ENCODE measurements at regions not wholly inside any gene's neighbourhood (a gene's known extent, or its start where the extent isn't known, plus 50 kb on each side); places are given as distances from the start of the nearest gene placed in this dataset.
"Not testable (repeated sequence)": the region's sequence is repeated elsewhere in the genome, so short reads cannot be mapped to it uniquely, and the experiment has no call there.

- no peak for DNase-seq (ENCODE audit: low read depth)
- no peak overlapping the region for H3K4me3 ChIP-seq (ENCODE audit: low read depth, low read length)
Measured at GRCh38 chr3:165669967-165670366, 167.3 kb downstream of the BCHE start.

GRCh38 chr3:165669504-165669903 lies 167.7 kb downstream of the BCHE start:
- no peak for TF ChIP-seq CTCF (IDR thresholded peaks at IDR 0.05; ENCODE audit: low read depth, low read length, missing control alignments)
- no peak for DNase-seq (ENCODE audit: low read depth)
- no peak overlapping the region for H3K4me3 ChIP-seq (ENCODE audit: low read depth, low read length)

More at GRCh38 chr3:165669967-165670366, 167.3 kb downstream of the BCHE start:
- TF ChIP-seq CTCF (IDR thresholded peaks at IDR 0.05; ENCODE audit: low read depth, low read length, missing control alignments) = no peak

GRCh38 chr3:165667676-165668075 lies 169.5 kb downstream of the BCHE start:
- TF ChIP-seq CTCF (IDR thresholded peaks at IDR 0.05; ENCODE audit: low read depth, low read length, missing control alignments) = no peak
- no peak for DNase-seq (ENCODE audit: low read depth)
- no peak overlapping the region for H3K4me3 ChIP-seq (ENCODE audit: low read depth, low read length)

GRCh38 chr3:165658027-165658426 lies 179.2 kb downstream of the BCHE start:
- no peak overlapping the region for H3K4me3 ChIP-seq (ENCODE audit: low read depth, low read length)
- no peak for TF ChIP-seq CTCF (IDR thresholded peaks at IDR 0.05; ENCODE audit: low read depth, low read length, missing control alignments)

GRCh38 chr3:165653130-165653778 lies 184.0 kb downstream of the BCHE start:
- H3K4me3 ChIP-seq (ENCODE audit: low read depth, low read length) = no peak overlapping the region
- no peak for DNase-seq (ENCODE audit: low read depth)
- TF ChIP-seq CTCF (IDR thresholded peaks at IDR 0.05; ENCODE audit: low read depth, low read length, missing control alignments) = no peak

More at GRCh38 chr3:165658027-165658426, 179.2 kb downstream of the BCHE start:
- no peak for DNase-seq (ENCODE audit: low read depth)

- not testable (repeated sequence) for H3K4me3 ChIP-seq (ENCODE audit: low read depth, low read length); DNase-seq (ENCODE audit: low read depth)
Measured at GRCh38 chr3:165649282-165649681, 187.9 kb downstream of the BCHE start.

- no peak overlapping the region for H3K4me3 ChIP-seq (ENCODE audit: low read depth, low read length)
- no peak for TF ChIP-seq CTCF (IDR thresholded peaks at IDR 0.05; ENCODE audit: low read depth, low read length, missing control alignments)
- no peak for DNase-seq (ENCODE audit: low read depth)
Measured at GRCh38 chr3:165645191-165645590, 192.0 kb downstream of the BCHE start.

Data from GM12864 (cell line).